ENCODE measurements at regions not wholly inside any gene's neighbourhood (a gene's known extent, or its start where the extent isn't known, plus 50 kb on each side); places are given as distances from the start of the nearest gene placed in this dataset.

- no peak for TF ChIP-seq EZH2 (IDR thresholded peaks at IDR 0.05; ENCODE audit: borderline replicate concordance, low read depth, low read length, poor library complexity, severe bottlenecking)
- no peak for TF ChIP-seq CTCF (conservative IDR thresholded peaks at IDR 0.05; ENCODE audit: low read depth, low read length)
These were observed 511.3 kb upstream of the ZMIZ1 start for GRCh38 chr10:78557433-78557925.
